Endothelial cell of umbilical vein (primary cell): ENCODE measurements at regions not wholly inside any gene's neighbourhood (a gene's known extent, or its start where the extent isn't known, plus 50 kb on each side); places are given as distances from the start of the nearest gene placed in this dataset.

ENCODE experiments used
- EZH2 ChIP-seq: IDR thresholded peaks from 2 replicates; pipeline ENCODE4 v1.6.1; 2012; ENCODE audit warnings: borderline replicate concordance, low read depth, mild to moderate bottlenecking, moderate library complexity, low read length, inconsistent platforms; ENCODE audit not compliant: severe bottlenecking
- JUN ChIP-seq: IDR thresholded peaks from 2 replicates; pipeline ENCODE4 v1.6.1; 2011; ENCODE audit warnings: borderline replicate concordance, low read depth; ENCODE audit not compliant: insufficient read length, insufficient read depth
- POLR2A ChIP-seq: IDR thresholded peaks from 2 replicates; pipeline ENCODE4 v1.6.1; 2012; ENCODE audit warnings: low read depth, mild to moderate bottlenecking, control low read depth, low read length
- POLR2AphosphoS5 ChIP-seq: IDR thresholded peaks from 2 replicates; pipeline ENCODE4 v1.6.1; 2012; ENCODE audit warnings: low read depth, mild to moderate bottlenecking, control low read depth, low read length, moderate library complexity; ENCODE audit not compliant: insufficient read depth
- TF ChIP-seq, protein P1 (sequence below), 2 donors: IDR thresholded peaks; 1 replicate in 1 of 2; 2 replicates in 1 of 2; pipeline ENCODE4 v1.5.1; 2011; ENCODE audit warnings: low read length in 2 of 2, mild to moderate bottlenecking in 2 of 2, moderate library complexity in 2 of 2, control low read depth in 1 of 2, inconsistent platforms in 1 of 2, low read depth in 1 of 2; ENCODE audit not compliant: insufficient read depth in 1 of 2; ENCODE audit errors: extremely low read depth in 1 of 2
- TF ChIP-seq, protein P2 (sequence below): IDR thresholded peaks from 2 replicates; pipeline ENCODE4 v1.6.1; 2011; ENCODE audit not compliant: insufficient read depth, insufficient read length

DNA sequence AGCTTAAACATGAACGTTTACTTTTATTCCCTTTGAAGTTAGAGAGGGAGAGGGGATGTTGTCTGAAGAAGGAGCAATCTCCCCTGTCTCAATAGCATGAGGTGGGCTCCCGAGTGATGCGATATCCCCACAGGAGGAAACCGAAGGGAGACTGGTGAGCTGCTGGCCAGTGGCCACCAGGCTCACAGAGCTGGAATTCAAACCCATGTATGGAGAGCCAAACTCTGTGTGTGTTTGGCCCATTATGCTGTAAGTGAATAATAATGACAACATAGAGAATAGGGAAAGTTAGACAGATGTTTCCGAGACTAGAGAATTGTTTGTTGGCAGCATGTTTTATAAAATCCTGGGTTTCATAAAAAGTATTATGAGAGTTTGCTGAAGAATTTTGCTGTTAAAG, 66.1 kb upstream of the CLNK start:
- TF ChIP-seq EZH2 = no peak
- TF ChIP-seq, protein P1, sequence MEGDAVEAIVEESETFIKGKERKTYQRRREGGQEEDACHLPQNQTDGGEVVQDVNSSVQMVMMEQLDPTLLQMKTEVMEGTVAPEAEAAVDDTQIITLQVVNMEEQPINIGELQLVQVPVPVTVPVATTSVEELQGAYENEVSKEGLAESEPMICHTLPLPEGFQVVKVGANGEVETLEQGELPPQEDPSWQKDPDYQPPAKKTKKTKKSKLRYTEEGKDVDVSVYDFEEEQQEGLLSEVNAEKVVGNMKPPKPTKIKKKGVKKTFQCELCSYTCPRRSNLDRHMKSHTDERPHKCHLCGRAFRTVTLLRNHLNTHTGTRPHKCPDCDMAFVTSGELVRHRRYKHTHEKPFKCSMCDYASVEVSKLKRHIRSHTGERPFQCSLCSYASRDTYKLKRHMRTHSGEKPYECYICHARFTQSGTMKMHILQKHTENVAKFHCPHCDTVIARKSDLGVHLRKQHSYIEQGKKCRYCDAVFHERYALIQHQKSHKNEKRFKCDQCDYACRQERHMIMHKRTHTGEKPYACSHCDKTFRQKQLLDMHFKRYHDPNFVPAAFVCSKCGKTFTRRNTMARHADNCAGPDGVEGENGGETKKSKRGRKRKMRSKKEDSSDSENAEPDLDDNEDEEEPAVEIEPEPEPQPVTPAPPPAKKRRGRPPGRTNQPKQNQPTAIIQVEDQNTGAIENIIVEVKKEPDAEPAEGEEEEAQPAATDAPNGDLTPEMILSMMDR (IDR thresholded peaks at IDR 0.05; ENCODE audit: extremely low read depth in 1 of 2, insufficient read depth in 1 of 2, low read depth in 1 of 2, low read length in 2 of 2) = no peak
- TF ChIP-seq POLR2A = no peak
- no peak for TF ChIP-seq JUN
- TF ChIP-seq POLR2AphosphoS5 = no peak
- TF ChIP-seq, protein P2, sequence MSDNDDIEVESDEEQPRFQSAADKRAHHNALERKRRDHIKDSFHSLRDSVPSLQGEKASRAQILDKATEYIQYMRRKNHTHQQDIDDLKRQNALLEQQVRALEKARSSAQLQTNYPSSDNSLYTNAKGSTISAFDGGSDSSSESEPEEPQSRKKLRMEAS = no peak
